Fibroblast of mammary gland (primary cell): ENCODE measurements at regions not wholly inside any gene's neighbourhood (a gene's known extent, or its start where the extent isn't known, plus 50 kb on each side); places are given as distances from the start of the nearest gene placed in this dataset.

Experiments
- DNase-seq: peaks from one replicate; pipeline ENCODE4 v3.0.0-alpha.2; 2010; ENCODE audit warnings: low read depth
- H3K4me3 ChIP-seq: 2 replicates; pipeline ENCODE4 v1.5.1; 2011; ENCODE audit warnings: low read depth, mild to moderate bottlenecking, low read length, moderate library complexity; ENCODE audit not compliant: control insufficient read depth
- CTCF ChIP-seq: conservative IDR thresholded peaks from 2 replicates; pipeline ENCODE4 v1.5.1; 2011; ENCODE audit warnings: low read depth, low read length, inconsistent platforms; ENCODE audit not compliant: control insufficient read depth, insufficient read depth

GRCh38 chrX:4963432-4963831, 1250.0 kb upstream of the PRKX start:
- TF ChIP-seq CTCF, result no peak
- H3K4me3 ChIP-seq, result no peak overlapping the region
- no peak for DNase-seq

GRCh38 chrX:4944767-4945166, 1231.3 kb upstream of the PRKX start:
- DNase-seq, result no peak
- H3K4me3 ChIP-seq, result no peak overlapping the region
- TF ChIP-seq CTCF, result no peak

GRCh38 chrX:4936315-4936714, 1222.9 kb upstream of the PRKX start:
- H3K4me3 ChIP-seq, result no peak overlapping the region
- TF ChIP-seq CTCF, result no peak
- no peak for DNase-seq

- no peak overlapping the region for H3K4me3 ChIP-seq
- no peak for TF ChIP-seq CTCF
- no peak for DNase-seq
Measured at GRCh38 chrX:4935846-4936245, 1222.4 kb upstream of the PRKX start.

- no peak for TF ChIP-seq CTCF
- no peak overlapping the region for H3K4me3 ChIP-seq
- DNase-seq, result no peak
Measured at GRCh38 chrX:4935401-4935800, 1222.0 kb upstream of the PRKX start.

- H3K4me3 ChIP-seq, result no peak overlapping the region
- no peak for TF ChIP-seq CTCF
- DNase-seq, result peak; percentile 1
Measured at GRCh38 chrX:4932790-4933189, 1219.3 kb upstream of the PRKX start.

- H3K4me3 ChIP-seq, result no peak overlapping the region
- DNase-seq, result no peak
- no peak for TF ChIP-seq CTCF
Measured at GRCh38 chrX:4930426-4930825, 1217.0 kb upstream of the PRKX start.
